Activated T-cell treated with anti-CD3 and anti-CD28 coated beads for 4 hours (primary cell): ENCODE measurements at regions not wholly inside any gene's neighbourhood (a gene's known extent, or its start where the extent isn't known, plus 50 kb on each side); places are given as distances from the start of the nearest gene placed in this dataset.

Experiments
- DNase-seq: peaks from one replicate; pipeline ENCODE4 v3.0.0-alpha.2; 2020

- DNase-seq = no peak
Observed at GRCh38 chr1:59034925-59035324, 251.1 kb upstream of the JUN start.

DNA sequence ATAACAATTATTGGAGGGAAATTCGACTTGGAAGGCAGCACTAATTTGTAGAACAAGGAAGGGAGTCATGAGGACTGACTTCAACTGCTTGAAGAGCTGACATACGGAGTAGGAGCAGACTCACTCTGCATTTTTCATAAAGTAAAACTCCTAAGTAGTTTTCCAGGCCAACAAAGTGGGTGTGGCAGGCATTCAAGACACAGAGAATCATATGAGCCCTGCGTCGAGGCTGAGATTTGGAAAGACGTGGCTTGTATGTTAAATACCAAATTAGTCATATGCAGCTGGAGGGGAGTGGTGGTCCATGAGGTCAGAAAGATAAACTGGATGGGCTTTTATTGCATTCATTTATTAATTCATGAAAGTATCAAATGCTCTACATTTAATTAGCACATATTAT lies 255.7 kb upstream of the JUN start:
- no peak for DNase-seq

GRCh38 chr1:59040486-59040885 lies 256.4 kb upstream of the FGGY start:
- no peak for DNase-seq

- no peak for DNase-seq
Observed at GRCh38 chr1:59041646-59042277, 255.1 kb upstream of the FGGY start.

DNA sequence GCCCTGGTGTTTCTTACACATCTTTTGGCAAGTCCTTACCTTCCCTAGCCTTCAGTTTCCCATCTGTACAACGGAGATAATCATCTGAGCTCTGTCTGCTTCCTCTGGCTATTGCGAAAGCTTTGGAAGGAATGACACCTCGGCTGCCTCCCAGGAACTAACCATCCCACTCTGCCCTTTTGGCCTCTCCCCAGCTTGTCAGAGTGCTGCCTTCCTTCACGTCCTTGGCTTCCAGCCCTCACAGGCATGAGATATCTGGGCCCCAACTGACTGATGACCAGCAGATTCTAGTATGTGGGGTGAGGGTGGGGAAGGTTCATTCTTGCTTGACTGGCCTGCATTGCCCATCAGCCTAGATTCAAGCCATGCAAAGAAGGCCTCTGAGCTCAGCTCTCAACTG lies 253.1 kb upstream of the FGGY start:
- DNase-seq = no peak

DNA sequence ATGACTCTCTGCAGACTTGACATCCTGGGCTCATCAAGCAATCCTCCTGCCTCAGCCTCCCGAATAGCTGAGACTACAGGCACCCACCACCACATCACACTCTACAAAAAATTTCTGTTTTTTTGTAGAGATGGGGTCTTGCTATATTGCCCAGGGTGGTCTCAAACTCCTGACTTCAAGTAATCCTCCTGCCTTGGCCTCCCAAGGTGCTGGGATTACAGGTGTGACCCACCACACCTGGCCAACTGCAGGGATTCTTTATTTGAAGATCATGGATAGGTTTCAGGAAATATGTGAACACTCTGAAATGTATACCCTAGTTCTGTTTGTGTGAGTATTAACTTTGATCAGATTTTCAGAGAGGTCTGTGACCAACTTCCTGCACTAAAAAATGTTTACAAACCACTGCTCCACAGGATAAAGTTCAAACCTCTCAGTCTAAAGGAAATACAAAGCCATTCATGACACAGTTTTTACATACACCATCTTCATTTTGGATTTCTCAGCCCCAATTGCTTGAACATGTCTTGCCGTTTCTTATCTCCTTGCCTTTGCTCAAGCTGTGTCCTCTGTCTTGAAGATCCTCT lies 252.3 kb upstream of the FGGY start:
- DNase-seq = no peak

- no peak for DNase-seq
Observed at GRCh38 chr1:59045137-59045536, 251.8 kb upstream of the FGGY start.

GRCh38 chr1:59045636-59046035 lies 251.3 kb upstream of the FGGY start:
- no peak for DNase-seq

GRCh38 chr1:59046134-59046533 lies 250.8 kb upstream of the FGGY start:
- DNase-seq = no peak

- DNase-seq = peak; percentile 4
Observed at GRCh38 chr1:59046730-59047157, 250.2 kb upstream of the FGGY start.

DNA sequence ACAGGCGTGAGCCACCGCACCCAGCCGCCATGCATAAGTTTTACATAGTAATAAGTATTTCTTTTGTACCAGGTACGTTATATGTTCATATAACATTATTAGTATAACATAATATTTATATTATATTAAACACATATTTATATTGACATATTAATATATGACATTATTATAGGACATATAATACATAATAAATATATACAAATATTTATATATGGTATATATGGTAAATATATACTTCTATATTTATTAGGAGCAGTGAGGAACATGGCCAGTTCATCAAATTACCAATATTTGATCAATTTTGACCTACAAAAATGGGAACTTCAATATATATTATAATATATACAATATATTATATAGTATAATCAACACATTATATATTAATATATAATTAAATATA lies 245.9 kb upstream of the FGGY start:
- no peak for DNase-seq

GRCh38 chr1:59052166-59052590 lies 244.7 kb upstream of the FGGY start:
- no peak for DNase-seq

DNA sequence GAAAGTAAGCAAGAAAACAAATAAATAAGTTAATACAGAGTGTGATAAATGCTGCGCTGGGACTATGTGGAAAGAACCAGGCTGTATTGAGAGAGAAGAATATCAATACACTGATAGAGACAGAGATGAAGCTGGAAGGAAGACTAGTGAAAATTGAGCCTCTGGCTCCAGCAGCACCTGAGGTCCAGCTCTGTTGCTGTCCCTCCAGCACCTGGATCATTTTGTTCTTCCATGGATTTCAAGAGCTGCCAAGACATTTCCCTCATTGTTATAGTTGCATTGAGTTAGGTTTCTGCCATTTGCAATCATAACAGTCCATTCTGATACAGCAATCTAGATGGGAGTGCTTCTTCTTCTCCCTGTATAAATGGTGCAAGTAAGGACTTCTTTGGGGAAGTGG lies 242.7 kb upstream of the FGGY start:
- no peak for DNase-seq

GRCh38 chr1:59055908-59056719 lies 240.8 kb upstream of the FGGY start:
- DNase-seq = no peak

- DNase-seq = no peak
Observed at GRCh38 chr1:59057211-59057694, 239.6 kb upstream of the FGGY start.

- DNase-seq = no peak
Observed at GRCh38 chr1:59057796-59058195, 239.1 kb upstream of the FGGY start.

DNA sequence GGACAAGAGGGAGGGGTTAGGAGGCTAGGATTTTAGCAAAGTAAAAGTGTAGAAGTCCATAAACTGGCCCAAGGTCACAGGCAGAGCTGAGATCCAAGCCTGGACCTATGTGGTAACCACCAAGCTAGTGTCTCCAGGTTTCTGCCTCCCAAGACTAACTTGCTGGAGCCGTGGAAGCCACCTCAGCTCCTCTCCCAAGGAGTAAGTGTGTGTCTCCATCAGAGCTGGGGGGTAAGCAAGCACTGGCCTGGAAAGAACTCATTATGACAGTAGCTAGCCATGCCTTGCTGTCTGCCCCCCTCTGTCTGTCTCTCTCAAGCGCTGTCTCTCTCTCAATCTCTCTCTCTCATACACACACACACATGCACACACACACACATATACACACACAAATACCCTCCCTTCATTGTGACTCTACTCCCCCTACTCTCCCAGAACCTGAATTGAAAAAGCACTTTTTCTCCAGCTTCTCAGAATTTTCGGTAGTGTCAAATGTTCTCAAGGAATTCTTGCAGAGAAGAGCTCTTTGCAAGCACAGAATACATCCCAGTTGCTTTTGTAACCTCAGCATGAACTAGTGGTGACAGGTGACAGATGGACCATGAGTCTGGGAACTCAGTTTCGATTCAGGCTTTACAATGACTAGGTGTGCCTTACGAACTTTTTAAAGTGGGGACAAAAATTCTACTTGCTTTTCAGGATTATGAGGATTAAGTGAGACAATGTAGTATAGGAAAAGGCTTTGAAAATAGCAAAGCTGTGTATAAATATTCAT lies 238.0 kb upstream of the FGGY start:
- DNase-seq = no peak

DNA sequence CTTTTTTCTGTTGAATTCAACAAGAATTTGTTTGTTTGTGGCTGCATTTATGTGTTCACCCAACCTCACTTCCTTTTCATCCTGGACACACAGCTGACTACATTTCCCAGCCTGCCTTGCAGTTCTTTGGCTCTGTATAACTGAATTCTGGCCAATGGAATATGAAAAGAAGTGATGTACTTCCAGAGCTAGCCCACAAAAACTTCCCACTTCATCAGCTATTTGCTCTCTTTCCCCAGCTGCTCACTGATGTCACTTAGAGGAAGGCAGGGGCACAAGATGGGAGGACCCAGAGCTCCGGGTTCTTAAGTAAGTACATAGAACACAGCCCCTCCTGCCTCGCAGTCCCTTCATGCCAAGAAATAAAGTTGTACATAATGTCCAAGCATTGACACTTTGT lies 235.0 kb upstream of the FGGY start:
- DNase-seq = no peak

DNA sequence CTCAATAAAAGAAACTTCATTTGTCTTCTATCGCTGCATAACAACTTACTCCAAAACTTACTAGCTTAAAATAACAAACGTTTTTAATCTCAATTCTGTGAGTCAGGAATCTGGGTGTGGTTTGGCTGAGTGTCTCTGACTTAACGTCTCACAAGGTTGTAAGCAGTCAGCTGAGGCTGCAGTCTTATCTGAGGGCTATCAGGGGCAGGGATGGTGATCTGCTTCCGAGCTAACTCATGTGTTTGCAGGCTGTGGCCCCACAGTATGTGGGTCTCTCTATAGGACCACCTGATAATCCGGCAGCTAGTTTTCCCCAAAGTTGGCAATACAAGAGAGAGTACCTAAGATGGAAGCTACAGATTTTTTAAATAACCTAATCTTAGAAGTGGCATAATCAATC lies 234.2 kb upstream of the FGGY start:
- no peak for DNase-seq

DNA sequence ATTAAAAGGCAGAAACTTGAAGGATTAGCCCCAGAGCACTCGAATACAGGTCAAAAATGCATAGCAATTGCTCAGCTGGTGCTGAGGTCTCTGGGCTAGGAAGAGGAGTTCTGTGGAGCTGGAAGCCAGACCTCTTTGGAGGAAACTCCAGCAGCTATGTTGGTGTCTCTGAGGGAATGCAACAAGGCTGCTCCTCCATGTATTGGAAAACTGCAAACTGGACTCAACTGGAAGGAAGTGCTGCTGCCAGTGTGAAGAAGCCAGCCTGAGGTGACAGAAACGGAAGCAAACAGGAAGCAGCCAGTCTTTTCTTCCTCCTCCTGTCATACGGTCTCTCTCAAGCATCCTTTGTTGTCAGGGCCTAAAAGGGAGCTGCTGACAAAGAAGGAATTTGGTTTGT lies 233.4 kb upstream of the FGGY start:
- DNase-seq = no peak

- no peak for DNase-seq
Observed at GRCh38 chr1:59064592-59064991, 232.3 kb upstream of the FGGY start.

DNA sequence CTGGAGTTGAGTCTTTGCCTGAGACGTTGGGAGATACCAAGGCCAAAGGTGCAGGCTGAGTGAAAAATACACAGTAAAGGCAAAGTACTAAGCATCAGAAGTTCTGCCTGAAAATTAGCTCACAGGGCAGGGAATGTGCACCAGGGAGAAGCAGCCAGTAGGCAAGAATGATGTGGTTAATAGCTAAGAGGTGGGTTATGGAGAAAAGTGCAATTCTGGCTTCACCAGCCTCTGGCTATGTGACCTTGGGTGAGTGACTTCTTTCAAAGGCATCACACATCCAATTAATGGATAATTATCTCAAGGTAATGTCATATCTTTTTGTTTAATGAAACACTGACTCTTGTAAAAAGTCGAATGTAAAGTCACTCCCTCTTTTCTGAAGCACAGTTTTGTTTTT lies 230.7 kb upstream of the FGGY start:
- DNase-seq = no peak

DNA sequence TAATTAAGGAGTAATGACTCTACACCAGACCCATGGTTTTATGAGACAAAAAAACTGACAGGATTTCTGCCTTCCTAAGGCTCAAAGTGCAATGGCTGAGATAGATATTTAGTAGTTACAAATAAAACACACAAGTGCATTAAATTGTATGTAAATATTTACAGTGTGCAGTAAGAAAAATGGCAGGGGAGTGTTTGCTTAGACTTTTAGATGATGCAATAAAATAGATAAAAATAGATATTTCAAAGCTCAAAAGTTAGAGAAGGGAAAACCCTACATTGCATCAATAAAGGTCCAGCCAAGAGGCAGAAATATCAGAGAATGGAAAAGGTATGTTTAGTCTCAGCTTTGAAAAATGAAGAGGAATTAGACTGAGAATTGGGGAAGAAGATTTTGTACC lies 226.3 kb upstream of the FGGY start:
- no peak for DNase-seq
